Choroid plexus epithelial cell (primary cell): ENCODE measurements at regions not wholly inside any gene's neighbourhood (a gene's known extent, or its start where the extent isn't known, plus 50 kb on each side); places are given as distances from the start of the nearest gene placed in this dataset.
"Not testable (repeated sequence)": the region's sequence is repeated elsewhere in the genome, so short reads cannot be mapped to it uniquely, and the experiment has no call there.

ENCODE experiments used
- DNase-seq: peaks from one replicate; pipeline ENCODE4 v3.0.0-alpha.2; 2010; ENCODE audit warnings: low read depth
- H3K4me3 ChIP-seq: 2 replicates; pipeline ENCODE4 v1.5.1; 2011; ENCODE audit warnings: low read depth, mild to moderate bottlenecking, control low read depth, low read length, moderate library complexity
- CTCF ChIP-seq: conservative IDR thresholded peaks from 2 replicates; pipeline ENCODE4 v1.5.1; 2011; ENCODE audit warnings: low read depth, mild to moderate bottlenecking, control low read depth, inconsistent platforms, low read length, moderate library complexity

GRCh38 chr5:96321345-96321744 lies 111.7 kb downstream of the PCSK1 start:
- no peak for DNase-seq

GRCh38 chr5:96320797-96321196 lies 112.3 kb downstream of the PCSK1 start:
- no peak for DNase-seq
- H3K4me3 ChIP-seq, result no peak overlapping the region

More at GRCh38 chr5:96321345-96321744, 111.7 kb downstream of the PCSK1 start:
- no peak for TF ChIP-seq CTCF
- H3K4me3 ChIP-seq, result no peak overlapping the region

GRCh38 chr5:96319981-96320739 lies 112.9 kb downstream of the PCSK1 start:
- H3K4me3 ChIP-seq, DNase-seq: not testable (repeated sequence)

More at GRCh38 chr5:96320797-96321196, 112.3 kb downstream of the PCSK1 start:
- no peak for TF ChIP-seq CTCF

- H3K4me3 ChIP-seq, result no peak overlapping the region
- DNase-seq, result no peak
- no peak for TF ChIP-seq CTCF
Measured at GRCh38 chr5:96318569-96319110, 114.4 kb downstream of the PCSK1 start.

- DNase-seq, result no peak
- no peak overlapping the region for H3K4me3 ChIP-seq
- TF ChIP-seq CTCF, result no peak
Measured at GRCh38 chr5:96317945-96318344, 115.1 kb downstream of the PCSK1 start.

GRCh38 chr5:96316487-96316886 lies 116.6 kb downstream of the PCSK1 start:
- no peak for DNase-seq
- TF ChIP-seq CTCF, result no peak
- H3K4me3 ChIP-seq, result no peak overlapping the region

- no peak for TF ChIP-seq CTCF
- DNase-seq, result no peak
- H3K4me3 ChIP-seq, result no peak overlapping the region
Measured at GRCh38 chr5:96316017-96316416, 117.0 kb downstream of the PCSK1 start.
